Esophagus muscularis mucosa (tissue), 4 donors: ENCODE measurements at regions not wholly inside any gene's neighbourhood (a gene's known extent, or its start where the extent isn't known, plus 50 kb on each side); places are given as distances from the start of the nearest gene placed in this dataset.

Experiments used
- DNase-seq: peaks from one replicate; pipeline ENCODE4 v3.0.0-alpha.2; 2017; ENCODE audit errors: extremely low spot score
- H3K27ac ChIP-seq, 4 donors: fragments of 200-600 bp; sonication (generic); replicated peaks in 1 of 4; 1 replicate in 3 of 4; 2 replicates in 1 of 4; pipeline ENCODE4 v1.5.1; 2016 to 2019; ENCODE audit warnings: mild to moderate bottlenecking in 1 of 4
- H3K27me3 ChIP-seq, 4 donors: fragments of 200-600 bp; sonication (generic); one replicate each; pipeline versions ENCODE4 v1.5.1 to v1.6.0; 2016 to 2019
- H3K36me3 ChIP-seq, 4 donors: fragments of 200-600 bp; sonication (generic); one replicate each; pipeline ENCODE4 v1.5.1; 2016 to 2019
- H3K4me1 ChIP-seq, 4 donors: fragments of 200-600 bp; sonication (generic); one replicate each; pipeline ENCODE4 v1.5.1; 2016 to 2019
- H3K4me3 ChIP-seq, 4 donors: fragments of 200-600 bp; sonication (generic); 1 replicate in 2 of 4; 2 replicates in 2 of 4; pipeline ENCODE4 v1.5.1; 2016 to 2019; ENCODE audit warnings: mild to moderate bottlenecking in 4 of 4, moderate library complexity in 1 of 4
- H3K9me3 ChIP-seq, 4 donors: fragments of 200-600 bp; sonication (generic); 1 replicate in 3 of 4; 2 replicates in 1 of 4; pipeline ENCODE4 v1.5.1; 2016 to 2019
- EP300 ChIP-seq: sonication (generic); formaldehyde crosslinking; IDR thresholded peaks from one replicate; pipeline ENCODE4 v1.6.1; 2017; ENCODE audit warnings: antibody characterized with exemption
- POLR2A ChIP-seq: fragments of 450-650 bp; IDR thresholded peaks from one replicate; pipeline ENCODE4 v1.6.1; 2017; ENCODE audit warnings: antibody characterized with exemption, moderate library complexity, mild to moderate bottlenecking, low read depth
- POLR2AphosphoS5 ChIP-seq, 2 donors: sonication (generic); formaldehyde crosslinking; IDR thresholded peaks; one replicate each; pipeline ENCODE4 v1.6.1; 2017; ENCODE audit warnings: antibody characterized with exemption in 2 of 2
- WGBS: methylation state at CpG from one replicate; pipeline ENCODE4 v1.1.5; 2018; 5-methylcytosine and 5-hydroxymethylcytosine counted together
- intact Hi-C: fragments of 100-400 bp; cut with DNase I; formaldehyde crosslinking; loops from one replicate; pipeline ENCODE4 v1.15.1; 2023
- TF ChIP-seq, protein P1 (sequence below), 3 experiments: fragments of 200-600 bp in 2 of 3; fragments of 450-650 bp in 1 of 3; sonication (generic) in 2 of 3; IDR thresholded peaks; one replicate each; pipeline ENCODE4 v1.5.1; 2017 to 2019; ENCODE audit warnings: antibody characterized with exemption in 3 of 3, mild to moderate bottlenecking in 2 of 3, moderate library complexity in 1 of 3

DNA sequence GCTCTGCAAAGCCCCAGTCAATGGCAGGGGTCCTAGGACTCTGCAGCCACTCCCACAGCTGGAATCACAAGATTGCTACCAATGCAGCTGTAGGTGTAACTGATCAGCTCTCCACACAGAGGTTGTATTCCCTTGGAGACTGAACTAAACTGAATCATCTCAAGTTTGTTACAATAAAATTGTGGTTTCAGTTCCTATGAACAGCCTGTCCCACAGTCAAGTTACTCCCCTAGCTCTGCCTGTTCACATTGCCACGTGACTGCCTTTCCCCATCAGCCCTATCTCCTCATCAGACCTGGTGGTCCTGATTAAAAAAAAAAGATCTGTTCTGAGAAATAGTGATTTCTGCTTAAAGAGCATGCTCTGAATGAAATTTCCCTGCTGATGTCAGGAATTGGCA lies 287.9 kb upstream of the NBEA start:
- intact Hi-C loops = no loop called here
- H3K4me3 ChIP-seq = no peak overlapping the region
- H3K36me3 ChIP-seq = no peaks in the 10 kb centered on the region
- DNase-seq = peak; percentile 72
- H3K27me3 ChIP-seq = no peaks in the 10 kb centered on the region
- no peak for TF ChIP-seq POLR2AphosphoS5 (IDR thresholded peaks at IDR 0.05)
- no peak for TF ChIP-seq POLR2A
- TF ChIP-seq EP300 = no peak
- TF ChIP-seq, protein P1, sequence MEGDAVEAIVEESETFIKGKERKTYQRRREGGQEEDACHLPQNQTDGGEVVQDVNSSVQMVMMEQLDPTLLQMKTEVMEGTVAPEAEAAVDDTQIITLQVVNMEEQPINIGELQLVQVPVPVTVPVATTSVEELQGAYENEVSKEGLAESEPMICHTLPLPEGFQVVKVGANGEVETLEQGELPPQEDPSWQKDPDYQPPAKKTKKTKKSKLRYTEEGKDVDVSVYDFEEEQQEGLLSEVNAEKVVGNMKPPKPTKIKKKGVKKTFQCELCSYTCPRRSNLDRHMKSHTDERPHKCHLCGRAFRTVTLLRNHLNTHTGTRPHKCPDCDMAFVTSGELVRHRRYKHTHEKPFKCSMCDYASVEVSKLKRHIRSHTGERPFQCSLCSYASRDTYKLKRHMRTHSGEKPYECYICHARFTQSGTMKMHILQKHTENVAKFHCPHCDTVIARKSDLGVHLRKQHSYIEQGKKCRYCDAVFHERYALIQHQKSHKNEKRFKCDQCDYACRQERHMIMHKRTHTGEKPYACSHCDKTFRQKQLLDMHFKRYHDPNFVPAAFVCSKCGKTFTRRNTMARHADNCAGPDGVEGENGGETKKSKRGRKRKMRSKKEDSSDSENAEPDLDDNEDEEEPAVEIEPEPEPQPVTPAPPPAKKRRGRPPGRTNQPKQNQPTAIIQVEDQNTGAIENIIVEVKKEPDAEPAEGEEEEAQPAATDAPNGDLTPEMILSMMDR (IDR thresholded peaks at IDR 0.05) = no peak
- H3K27ac ChIP-seq = no peak overlapping the region
- peaks cover 7 to 23% (median 12%) of the 10 kb centered on the region in 4 donors for H3K4me1 ChIP-seq
- H3K9me3 ChIP-seq = no peaks in the 10 kb centered on the region
- WGBS = 62% methylated on average over 1 of the region's 1 CpG

GRCh38 chr13:34654647-34655046 lies 287.4 kb upstream of the NBEA start:
- intact Hi-C loops = no loop called here
- H3K27me3 ChIP-seq = no peaks in the 10 kb centered on the region
- 46% methylated on average over 6 of the region's 6 CpGs for WGBS
- TF ChIP-seq, protein P1 (IDR thresholded peaks at IDR 0.05) = no peak
- no peak for TF ChIP-seq POLR2A
- no peak for TF ChIP-seq POLR2AphosphoS5 (IDR thresholded peaks at IDR 0.05)
- no peak for TF ChIP-seq EP300
- no peaks in the 10 kb centered on the region for H3K36me3 ChIP-seq
- no peaks in the 10 kb centered on the region for H3K9me3 ChIP-seq
- H3K27ac ChIP-seq = no peak overlapping the region
- H3K4me3 ChIP-seq = no peak overlapping the region
- H3K4me1 ChIP-seq = peaks cover 7 to 23% (median 12%) of the 10 kb centered on the region in 4 donors
- peak; percentile 17 for DNase-seq

GRCh38 chr13:34655554-34655953 lies 286.5 kb upstream of the NBEA start:
- DNase-seq = peak; percentile 0
- no peaks in the 10 kb centered on the region for H3K9me3 ChIP-seq
- H3K27me3 ChIP-seq = no peaks in the 10 kb centered on the region
- H3K36me3 ChIP-seq = no peaks in the 10 kb centered on the region
- peaks cover 7 to 23% (median 12%) of the 10 kb centered on the region in 4 donors for H3K4me1 ChIP-seq
- intact Hi-C loops = no loop called here
- H3K27ac ChIP-seq = no peak overlapping the region
- no peak overlapping the region for H3K4me3 ChIP-seq
- TF ChIP-seq, protein P1 (IDR thresholded peaks at IDR 0.05) = no peak
- TF ChIP-seq POLR2AphosphoS5 (IDR thresholded peaks at IDR 0.05) (no peak), EP300 (no peak), POLR2A (no peak)

DNA sequence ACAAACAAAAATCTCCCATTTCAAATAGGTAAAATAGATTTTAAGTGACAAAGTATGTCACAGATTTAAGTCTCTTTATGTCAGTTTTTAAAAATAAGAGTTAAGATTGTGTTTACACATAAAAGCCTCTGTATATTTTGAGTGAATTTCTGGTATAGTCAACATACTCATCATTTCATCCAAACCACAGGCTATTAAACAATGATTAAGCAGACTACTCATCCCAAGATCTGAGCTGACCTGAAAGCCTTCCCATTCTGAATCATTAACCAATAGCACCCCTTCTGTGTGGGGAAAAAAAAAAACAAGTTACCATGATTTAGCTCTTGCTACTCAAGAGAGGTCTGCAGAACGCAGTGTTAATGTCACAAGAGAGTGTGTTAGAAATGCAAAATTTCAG lies 284.4 kb upstream of the NBEA start:
- intact Hi-C loops = no loop called here
- 96% methylated on average over 1 of the region's 1 CpG for WGBS

More for the DNA sequence above, 284.4 kb upstream of the NBEA start:
- no peaks in the 10 kb centered on the region for H3K27me3 ChIP-seq
- no peak overlapping the region for H3K4me3 ChIP-seq
- TF ChIP-seq EP300 = no peak
- no peak for TF ChIP-seq POLR2A
- TF ChIP-seq, protein P1 (IDR thresholded peaks at IDR 0.05) = no peak
- no peak for TF ChIP-seq POLR2AphosphoS5 (IDR thresholded peaks at IDR 0.05)
- peaks cover 7 to 23% (median 12%) of the 10 kb centered on the region in 4 donors for H3K4me1 ChIP-seq
- H3K27ac ChIP-seq = no peak overlapping the region
- no peaks in the 10 kb centered on the region for H3K9me3 ChIP-seq
- DNase-seq = no peak
- no peaks in the 10 kb centered on the region for H3K36me3 ChIP-seq
